CD14-positive monocyte (primary cell): ENCODE measurements at regions not wholly inside any gene's neighbourhood (a gene's known extent, or its start where the extent isn't known, plus 50 kb on each side); places are given as distances from the start of the nearest gene placed in this dataset.

Experiments
- DNase-seq, 3 donors: peaks; one replicate each; pipeline ENCODE4 v3.0.0-alpha.2; 2011 to 2022
- H2AFZ ChIP-seq: 2 replicates; pipeline ENCODE4 v1.6.0; 2012; ENCODE audit warnings: mild to moderate bottlenecking, low read depth, low read length, inconsistent platforms; ENCODE audit not compliant: insufficient read depth, poor library complexity, severe bottlenecking
- H3K27ac ChIP-seq, 2 donors: 1 replicate in 1 of 2; 2 replicates in 1 of 2; pipeline ENCODE4 v1.5.1; 2012 to 2013; ENCODE audit warnings: low read length in 2 of 2, control low read depth in 1 of 2, inconsistent platforms in 1 of 2, low read depth in 1 of 2, mild to moderate bottlenecking in 1 of 2
- H3K27me3 ChIP-seq, 2 donors: one replicate each; pipeline versions ENCODE4 v1.6.0 to v1.6.1; 2011 to 2013; ENCODE audit warnings: low read length in 2 of 2; ENCODE audit not compliant: control insufficient read depth in 2 of 2, insufficient read depth in 2 of 2
- H3K36me3 ChIP-seq, 2 donors: replicated peaks in 1 of 2; 1 replicate in 1 of 2; 2 replicates in 1 of 2; pipeline versions ENCODE4 v1.5.1 to v1.6.1; 2012 to 2013; ENCODE audit warnings: low read length in 2 of 2, control low read depth in 1 of 2, inconsistent platforms in 1 of 2, mild to moderate bottlenecking in 1 of 2; ENCODE audit not compliant: insufficient read depth in 2 of 2, control insufficient read depth in 1 of 2
- H3K4me1 ChIP-seq, 2 donors: 1 replicate in 1 of 2; 2 replicates in 1 of 2; pipeline versions ENCODE4 v1.5.1 to v1.6.1; 2012 to 2013; ENCODE audit warnings: low read length in 2 of 2, control low read depth in 1 of 2, inconsistent platforms in 1 of 2, mild to moderate bottlenecking in 1 of 2, moderate library complexity in 1 of 2; ENCODE audit not compliant: insufficient read depth in 2 of 2, control insufficient read depth in 1 of 2
- H3K4me2 ChIP-seq: replicated peaks from 2 replicates; pipeline ENCODE3; 2012; ENCODE audit warnings: low read length, moderate library complexity, mild to moderate bottlenecking; ENCODE audit not compliant: poor library complexity, severe bottlenecking; ENCODE audit errors: extremely low read depth
- H3K4me3 ChIP-seq, 3 experiments: fragments of 200-600 bp in 1 of 3; sonication (generic) in 1 of 3; replicated peaks in 1 of 3; 1 replicate in 2 of 3; 2 replicates in 1 of 3; pipeline ENCODE4 v1.5.1; 2011 to 2013; ENCODE audit warnings: low read length in 3 of 3, mild to moderate bottlenecking in 3 of 3, control low read depth in 2 of 3, low read depth in 2 of 3, inconsistent platforms in 1 of 3, moderate library complexity in 1 of 3
- H3K79me2 ChIP-seq: 2 replicates; pipeline ENCODE4 v1.6.0; 2012; ENCODE audit warnings: mild to moderate bottlenecking, control low read depth, inconsistent platforms, low read length, moderate library complexity; ENCODE audit not compliant: insufficient read depth
- H3K9ac ChIP-seq: 2 replicates; pipeline ENCODE4 v1.6.0; 2017; ENCODE audit warnings: low read length, mild to moderate bottlenecking; ENCODE audit not compliant: insufficient read depth, poor library complexity, severe bottlenecking
- H3K9me3 ChIP-seq, 2 donors: replicated peaks in 1 of 2; 1 replicate in 1 of 2; 2 replicates in 1 of 2; pipeline versions ENCODE4 v1.5.1 to v1.6.1; 2012 to 2013; ENCODE audit warnings: low read length in 2 of 2, control low read depth in 1 of 2; ENCODE audit not compliant: control insufficient read depth in 1 of 2, insufficient read depth in 1 of 2
- H4K20me1 ChIP-seq: 2 replicates; pipeline ENCODE4 v1.6.0; 2012; ENCODE audit warnings: mild to moderate bottlenecking, low read length, control low read depth, moderate library complexity; ENCODE audit not compliant: insufficient read depth
- H3K27ac Mint-ChIP-seq, 7 donors: one replicate each; pipeline ENCODE4 v1.8.0; 2020; ENCODE audit warnings: mild to moderate bottlenecking in 7 of 7, mixed read lengths in 7 of 7, moderate library complexity in 6 of 7, inconsistent platforms in 2 of 7
- H3K27me3 Mint-ChIP-seq, 3 donors: one replicate each; pipeline ENCODE4 v1.8.0; 2021 to 2022; ENCODE audit warnings: low read depth in 3 of 3, mild to moderate bottlenecking in 3 of 3, mixed read lengths in 3 of 3, moderate library complexity in 3 of 3, inconsistent platforms in 1 of 3
- H3K36me3 Mint-ChIP-seq, 2 donors: one replicate each; pipeline ENCODE4 v1.8.0; 2020; ENCODE audit warnings: mixed read lengths in 2 of 2, inconsistent platforms in 1 of 2, mild to moderate bottlenecking in 1 of 2
- H3K4me1 Mint-ChIP-seq: one replicate; pipeline ENCODE4 v1.8.0; 2020; ENCODE audit warnings: mild to moderate bottlenecking, mixed read lengths
- H3K4me3 Mint-ChIP-seq, 2 donors: one replicate each; pipeline ENCODE4 v1.8.0; 2020; ENCODE audit warnings: mild to moderate bottlenecking in 2 of 2, mixed read lengths in 2 of 2, moderate library complexity in 1 of 2
- H3K9me3 Mint-ChIP-seq, 7 donors: one replicate each; pipeline ENCODE4 v1.8.0; 2020 to 2022; ENCODE audit warnings: mixed read lengths in 7 of 7, mild to moderate bottlenecking in 6 of 7, moderate library complexity in 6 of 7, inconsistent platforms in 2 of 7
- CTCF ChIP-seq: fragments of 200-600 bp; IDR thresholded peaks from one replicate; pipeline ENCODE4 v1.8.0; 2022; ENCODE audit warnings: antibody characterized with exemption, mild to moderate bottlenecking
- WGBS: methylation state at CpG from one replicate; pipeline ENCODE4 v1.1.5; 2013; ENCODE audit warnings: missing lambda C conversion rate; ENCODE audit not compliant: insufficient coverage; 5-methylcytosine and 5-hydroxymethylcytosine counted together
- intact Hi-C, 2 donors: fragments of 100-400 bp; cut with micrococcal nuclease; formaldehyde crosslinking; loops; one replicate each; pipeline versions ENCODE4 v1.15.0 to v1.15.1; 2023

DNA sequence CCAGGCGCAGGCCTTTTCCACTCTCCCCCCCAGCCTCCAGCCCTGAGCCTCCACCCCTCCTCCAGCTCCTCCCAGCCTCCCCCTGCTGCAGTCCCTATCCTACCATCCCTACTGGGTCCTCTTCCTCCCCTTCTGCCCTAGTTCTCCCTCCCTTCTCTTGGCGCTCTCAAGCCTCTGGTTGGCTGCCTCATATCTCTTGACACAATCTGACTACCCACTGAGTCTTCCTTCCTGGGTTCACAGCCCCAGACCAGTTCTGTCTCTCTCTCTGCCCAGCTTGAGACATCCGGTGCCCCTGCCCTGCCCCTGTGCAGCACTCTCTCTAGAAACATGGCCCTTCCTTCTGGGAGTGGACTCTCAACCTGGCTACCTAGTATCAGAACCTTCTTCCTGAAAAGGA is 76.2 kb downstream of the TSPAN17 start:
- peaks cover 47 to 68% (median 50%) of the 10 kb centered on the region in 3 donors for H3K27me3 Mint-ChIP-seq
- TF ChIP-seq CTCF = no peak
- Histone ChIP-seq H4K20me1 (no peaks in the 10 kb centered on the region), H3K27me3 (peaks cover 0 to 34% of the 10 kb centered on the region in 2 donors), H2AFZ (no peak overlapping the region), H3K9me3 (peaks cover 0 to 7% of the 10 kb centered on the region in 2 donors), H3K4me2 (no peak overlapping the region), H3K27ac (no peak overlapping the region), H3K36me3 (no peaks in the 10 kb centered on the region), H3K4me1 (no peaks in the 10 kb centered on the region), H3K79me2 (no peaks in the 10 kb centered on the region), H3K9ac (no peak overlapping the region), H3K4me3 (no peak overlapping the region)
- H3K27ac Mint-ChIP-seq = no peak overlapping the region
- intact Hi-C loops = no loop called here
- H3K36me3 Mint-ChIP-seq = no peaks in the 10 kb centered on the region
- DNase-seq = no peak
- 75% methylated on average over 3 of the region's 3 CpGs for WGBS
- H3K4me1 Mint-ChIP-seq = peaks cover 8% of the 10 kb centered on the region
- H3K9me3 Mint-ChIP-seq = peaks cover 0 to 9% (median 0%) of the 10 kb centered on the region in 7 donors
- H3K4me3 Mint-ChIP-seq = no peak overlapping the region

- Mint-ChIP-seq H3K9me3 (peaks cover 0 to 9% (median 0%) of the 10 kb centered on the region in 7 donors), H3K27me3 (peaks cover 53 to 68% (median 53%) of the 10 kb centered on the region in 3 donors), H3K27ac (no peak overlapping the region), H3K36me3 (no peaks in the 10 kb centered on the region), H3K4me1 (peaks cover 2% of the 10 kb centered on the region), H3K4me3 (peak overlapping the region in 1 of 2 donors; percentile 33)
- intact Hi-C loops = no loop called here
- H3K27ac ChIP-seq = no peak overlapping the region
- no peaks in the 10 kb centered on the region for H3K36me3 ChIP-seq
- no peaks in the 10 kb centered on the region for H3K4me1 ChIP-seq
- 66% methylated on average over 4 of the region's 8 CpGs for WGBS
- H3K9ac ChIP-seq = no peak overlapping the region
- H3K9me3 ChIP-seq = peaks cover 0 to 7% of the 10 kb centered on the region in 2 donors
- H4K20me1 ChIP-seq = no peaks in the 10 kb centered on the region
- TF ChIP-seq CTCF = no peak
- no peak overlapping the region for H3K4me3 ChIP-seq
- peaks cover 0 to 31% of the 10 kb centered on the region in 2 donors for H3K27me3 ChIP-seq
- H2AFZ ChIP-seq = no peak overlapping the region
- no peak for DNase-seq
- H3K4me2 ChIP-seq = no peak overlapping the region
- no peaks in the 10 kb centered on the region for H3K79me2 ChIP-seq
Measured at GRCh38 chr5:176724472-176724871, 77.2 kb downstream of the TSPAN17 start.
